K562 (cell line): ENCODE measurements at regions not wholly inside any gene's neighbourhood (a gene's known extent, or its start where the extent isn't known, plus 50 kb on each side); places are given as distances from the start of the nearest gene placed in this dataset.
A peak's percentile ranks its signal among the peaks of the same experiment; 100 is the strongest.

ENCODE experiments used
- CBX3 ChIP-seq, 2 experiments: IDR thresholded peaks; 1 replicate in 1 of 2; 2 replicates in 1 of 2; pipeline ENCODE4 v1.6.1; 2012; ENCODE audit warnings: inconsistent platforms in 2 of 2, low read length in 2 of 2, borderline replicate concordance in 1 of 2, control low read depth in 1 of 2
- CHAMP1 ChIP-seq: fragments of 450-650 bp; IDR thresholded peaks from 2 replicates; pipeline ENCODE4 v1.6.1; 2016; ENCODE audit warnings: mild to moderate bottlenecking
- E4F1 ChIP-seq: fragments of 250-450 bp; sonication (Bioruptor Pico); IDR thresholded peaks from 2 replicates; pipeline ENCODE4 v1.5.0; 2021; ENCODE audit warnings: mild to moderate bottlenecking, borderline replicate concordance
- ETV1 ChIP-seq: fragments of 450-650 bp; conservative IDR thresholded peaks from 2 replicates; pipeline ENCODE4 v1.6.1; 2016; ENCODE audit warnings: missing genetic modification characterization, control low read depth, low read depth, missing compliant biosample characterization
- FUS ChIP-seq: fragments of 200-400 bp; formaldehyde crosslinking; optimal IDR thresholded peaks from 2 replicates; pipeline ENCODE3; 2017; ENCODE audit warnings: low read depth, low read length
- HMG20A ChIP-seq: fragments of 450-650 bp; formaldehyde crosslinking; conservative IDR thresholded peaks from 2 replicates; pipeline ENCODE4 v1.4.0; 2020; ENCODE audit warnings: mild to moderate bottlenecking, mixed read lengths
- HNRNPK ChIP-seq: fragments of 200-400 bp; formaldehyde crosslinking; IDR thresholded peaks from one replicate; pipeline ENCODE4 v1.6.1; 2018; ENCODE audit warnings: mild to moderate bottlenecking, low read depth, low read length; ENCODE audit not compliant: poor library complexity, severe bottlenecking
- HNRNPL ChIP-seq: fragments of 200-400 bp; formaldehyde crosslinking; IDR thresholded peaks from 2 replicates; pipeline ENCODE4 v1.6.1; 2017; ENCODE audit warnings: low read depth, mild to moderate bottlenecking, low read length
- KDM1A ChIP-seq, 2 experiments: fragments of 450-650 bp; IDR thresholded peaks; 2 replicates each; pipeline ENCODE4 v1.6.1; 2016; ENCODE audit warnings: mild to moderate bottlenecking in 2 of 2
- MEIS2 ChIP-seq: fragments of 450-650 bp; IDR thresholded peaks from 2 replicates; pipeline ENCODE4 v1.6.1; 2014; ENCODE audit warnings: mild to moderate bottlenecking; ENCODE audit not compliant: partially characterized antibody
- MYBL2 ChIP-seq, 2 experiments: fragments of 450-650 bp in 1 of 2; sonication (generic) in 1 of 2; formaldehyde crosslinking in 1 of 2; IDR thresholded peaks; 2 replicates each; pipeline versions ENCODE4 v1.6.1 to v1.8.1; 2017 to 2022; ENCODE audit warnings: borderline replicate concordance in 1 of 2, inconsistent platforms in 1 of 2, low read depth in 1 of 2, mild to moderate bottlenecking in 1 of 2, missing genetic modification reagents in 1 of 2, moderate library complexity in 1 of 2
- NCOR1 ChIP-seq: fragments of 450-650 bp; IDR thresholded peaks from 2 replicates; pipeline ENCODE4 v1.6.1; 2016; ENCODE audit warnings: mild to moderate bottlenecking, moderate library complexity
- NFIC ChIP-seq: fragments of 450-650 bp; IDR thresholded peaks from 2 replicates; pipeline ENCODE4 v1.6.1; 2017; ENCODE audit warnings: mild to moderate bottlenecking, inconsistent platforms
- PKNOX1 ChIP-seq: fragments of 450-650 bp; IDR thresholded peaks from 2 replicates; pipeline ENCODE4 v1.6.1; 2016
- SOX6 ChIP-seq: fragments of 450-650 bp; IDR thresholded peaks from 2 replicates; pipeline ENCODE4 v1.6.1; 2014; ENCODE audit warnings: mild to moderate bottlenecking
- SPI1 ChIP-seq: IDR thresholded peaks from 2 replicates; pipeline ENCODE4 v1.6.1; 2011; ENCODE audit warnings: low read depth, low read length, control low read depth, borderline replicate concordance
- TCF3 ChIP-seq: sonication (generic); formaldehyde crosslinking; IDR thresholded peaks from 2 replicates; pipeline ENCODE4 v1.4.0; 2020; ENCODE audit warnings: mild to moderate bottlenecking, missing genetic modification reagents
- TEAD4 ChIP-seq, 2 experiments: sonication (generic) in 1 of 2; formaldehyde crosslinking in 1 of 2; IDR thresholded peaks; 2 replicates each; pipeline versions ENCODE4 v1.6.1 to v1.8.0; 2012 to 2022; ENCODE audit warnings: borderline replicate concordance in 1 of 2, inconsistent platforms in 1 of 2, low read length in 1 of 2, mild to moderate bottlenecking in 1 of 2, missing genetic modification reagents in 1 of 2
- ZFP36 ChIP-seq: fragments of 150-350 bp; IDR thresholded peaks from 2 replicates; pipeline ENCODE4 v1.6.1; 2018; ENCODE audit warnings: low read length, low read depth; ENCODE audit not compliant: partially characterized antibody
- ZNF184 ChIP-seq: sonication (generic); formaldehyde crosslinking; IDR thresholded peaks from 2 replicates; pipeline ENCODE4 v1.5.0; 2020; ENCODE audit warnings: missing genetic modification reagents
- ZNF217 ChIP-seq: sonication (generic); formaldehyde crosslinking; IDR thresholded peaks from 2 replicates; pipeline ENCODE4 v1.8.0; 2022; ENCODE audit warnings: mild to moderate bottlenecking, missing genetic modification reagents
- ZNF224 ChIP-seq: sonication (generic); formaldehyde crosslinking; IDR thresholded peaks from 2 replicates; pipeline ENCODE4 v1.8.0; 2022; ENCODE audit warnings: mild to moderate bottlenecking, missing genetic modification reagents

- TF ChIP-seq TEAD4 (IDR thresholded peaks at IDR 0.05; ENCODE audit: low read length) (peak; percentile 82), TEAD4 (CRISPR knock-in tag; IDR thresholded peaks at IDR 0.05; ENCODE audit: borderline replicate concordance) (no peak), FUS (no peak), ZNF224 (CRISPR knock-in tag) (no peak), CHAMP1 (0 out of 2 replicates have a peak, but pooled peaks have one; percentile 20), TCF3 (CRISPR knock-in tag) (peak; percentile 58), ZNF217 (no peak), PKNOX1 (peak; percentile 45; the same call in 1 of the 2 replicates), SPI1 (0 out of 2 replicates have a peak, but pooled peaks have one; percentile 4), SOX6 (0 out of 2 replicates have a peak, but pooled peaks have one; percentile 43), MYBL2 (IDR thresholded peaks at IDR 0.05; ENCODE audit: low read depth) (no peak), MYBL2 (CRISPR knock-in tag; IDR thresholded peaks at IDR 0.05; ENCODE audit: borderline replicate concordance) (no peak), ZFP36 (no peak), CBX3 (IDR thresholded peaks at IDR 0.05; ENCODE audit: borderline replicate concordance in 1 of 2, low read length in 2 of 2) (0 out of 3 replicates have a peak, but pooled peaks of 1 of the 2 experiments have one; percentile 11), NFIC (peak; percentile 32; the same call in 1 of the 2 replicates), E4F1 (no peak), HNRNPK (no peak), MEIS2 (peak; percentile 67), HNRNPL (no peak), KDM1A (IDR thresholded peaks at IDR 0.05) (0 out of 4 replicates have a peak, but pooled peaks of 1 of the 2 experiments have one; percentile 36), ZNF184 (CRISPR knock-in tag) (no peak), ETV1 (0 out of 2 replicates have a peak, but pooled peaks have one; percentile 18), NCOR1 (peak; percentile 33; the same call in 1 of the 2 replicates), HMG20A (no peak)
Observed at GRCh38 chr11:38517991-38518390, 1920.0 kb upstream of the RAG2 start (continued).
